ENCODE measurements at regions not wholly inside any gene's neighbourhood (a gene's known extent, or its start where the extent isn't known, plus 50 kb on each side); places are given as distances from the start of the nearest gene placed in this dataset.

DNA sequence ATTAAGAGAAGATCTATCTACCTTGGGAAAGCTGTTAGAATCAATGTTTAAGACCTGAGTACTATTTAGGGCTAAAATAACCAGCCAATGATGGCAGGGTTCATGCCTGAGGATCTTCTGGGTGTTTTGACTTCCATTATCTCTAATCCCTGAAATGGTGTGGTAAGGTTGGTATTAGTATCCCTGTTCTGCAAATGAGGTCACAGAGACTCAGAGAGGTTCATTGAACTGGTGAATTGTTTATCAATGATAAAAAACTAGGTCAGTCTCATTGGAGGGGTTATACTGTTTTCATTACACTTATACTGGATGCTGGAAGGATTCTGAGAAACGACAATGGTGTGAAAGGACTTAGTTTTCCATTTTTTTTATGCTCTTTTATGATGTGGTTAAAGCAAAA lies 264.8 kb downstream of the KLF5 start:
- no peaks in the 10 kb centered on the region for H3K27me3 ChIP-seq (ENCODE audit: insufficient read depth, low read length)
- H3K79me2 ChIP-seq (ENCODE audit: insufficient read depth, low read length), result no peaks in the 10 kb centered on the region
- no peaks in the 10 kb centered on the region for H3K9me2 ChIP-seq (ENCODE audit: insufficient read depth)
- ChIA-PET CTCF (no interaction called here), RAD21 (ENCODE audit: low non-redundant PET in 1 of 2, low total read pairs in 2 of 2, uncharacterized antibody in 2 of 2, unreplicated experiment in 2 of 2) (no interaction called here), POLR2A (no interaction called here)
- no peaks in the 10 kb centered on the region for H3K36me3 ChIP-seq (ENCODE audit: control insufficient read depth in 1 of 2, insufficient read depth in 2 of 2, low read length in 2 of 2)
- TF ChIP-seq TCF7L2 (IDR thresholded peaks at IDR 0.05; ENCODE audit: borderline replicate concordance, extremely low read depth, insufficient read depth, insufficient read length) (no peak), ZNF274 (IDR thresholded peaks at IDR 0.05; ENCODE audit: low read depth, low read length) (no peak), JUND (IDR thresholded peaks at IDR 0.05) (no peak), FOSL1 (IDR thresholded peaks at IDR 0.05; ENCODE audit: low read depth) (no peak), YY1 (IDR thresholded peaks at IDR 0.05; ENCODE audit: extremely low read depth, insufficient replicate concordance, low read depth, low read length) (no peak), SIN3A (IDR thresholded peaks at IDR 0.05; ENCODE audit: low read depth) (no peak)
- no peak for ATAC-seq
- H3K9me3 ChIP-seq (ENCODE audit: control insufficient read depth in 1 of 2, insufficient read depth in 1 of 2, low read depth in 1 of 2, low read length in 2 of 2), result no peaks in the 10 kb centered on the region
- H3K27ac ChIP-seq (ENCODE audit: low read depth, low read length), result no peak overlapping the region
- no peak overlapping the region for H3K4me3 ChIP-seq (replicated peaks in 1 of 2; ENCODE audit: low read depth in 1 of 2, low read length in 2 of 2)
- peaks cover 8 to 27% of the 10 kb centered on the region in 2 experiments for H3K4me1 ChIP-seq (ENCODE audit: control insufficient read depth in 1 of 2, insufficient read depth in 2 of 2, low read length in 2 of 2)
- no peaks in the 10 kb centered on the region for H4K20me1 ChIP-seq (ENCODE audit: insufficient read depth)
- no peak for DNase-seq (ENCODE audit: low read depth, low spot score)
- no peak overlapping the region for H3K9ac ChIP-seq (ENCODE audit: low read length)
- no peak overlapping the region for H3K4me2 ChIP-seq (ENCODE audit: low read length)
- intact Hi-C loops (cut with micrococcal nuclease), result loop anchor here (10.0 kb wide), 1 partner anchor 229 kb away; no protein-coding TSS in a partner anchor
- H2AFZ ChIP-seq (ENCODE audit: low read depth, low read length, poor library complexity, severe bottlenecking), result peak overlapping the region; percentile 79
- BruUV-seq (replicated peaks), result no TSS peak

DNA sequence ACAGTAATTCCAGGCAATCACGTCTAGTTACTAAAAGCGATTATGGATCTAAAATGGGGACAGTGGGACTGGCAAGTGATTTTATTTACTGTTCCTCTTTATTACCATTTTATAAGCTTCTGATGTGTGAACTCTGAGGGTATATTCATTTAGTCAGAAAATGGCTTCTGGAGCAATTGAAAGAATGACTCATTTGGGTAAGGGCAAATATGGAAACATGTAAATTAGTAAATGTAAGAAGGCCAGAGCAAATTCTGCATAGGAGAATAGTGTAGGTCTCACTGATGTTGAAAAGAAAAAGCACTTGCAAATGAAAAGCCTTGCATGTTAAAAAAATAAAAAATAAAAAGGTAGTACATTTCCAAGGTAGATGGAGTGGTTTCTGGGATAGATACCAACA lies 262.2 kb downstream of the KLF5 start:
- H3K27ac ChIP-seq (ENCODE audit: low read depth, low read length), result no peak overlapping the region
- no peaks in the 10 kb centered on the region for H4K20me1 ChIP-seq (ENCODE audit: insufficient read depth)
- peaks cover 3 to 12% of the 10 kb centered on the region in 2 experiments for H3K4me1 ChIP-seq (ENCODE audit: control insufficient read depth in 1 of 2, insufficient read depth in 2 of 2, low read length in 2 of 2)
- H3K36me3 ChIP-seq (ENCODE audit: control insufficient read depth in 1 of 2, insufficient read depth in 2 of 2, low read length in 2 of 2), result no peaks in the 10 kb centered on the region
- RAD21 ChIA-PET (ENCODE audit: low non-redundant PET in 1 of 2, low total read pairs in 2 of 2, uncharacterized antibody in 2 of 2, unreplicated experiment in 2 of 2), result no interaction called here
- CTCF ChIA-PET, result no interaction called here
- no peaks in the 10 kb centered on the region for H3K79me2 ChIP-seq (ENCODE audit: insufficient read depth, low read length)
- H3K4me2 ChIP-seq (ENCODE audit: low read length), result no peak overlapping the region
- no peak overlapping the region for H3K9ac ChIP-seq (ENCODE audit: low read length)
- no peaks in the 10 kb centered on the region for H3K9me2 ChIP-seq (ENCODE audit: insufficient read depth)
- TF ChIP-seq, protein P1, sequence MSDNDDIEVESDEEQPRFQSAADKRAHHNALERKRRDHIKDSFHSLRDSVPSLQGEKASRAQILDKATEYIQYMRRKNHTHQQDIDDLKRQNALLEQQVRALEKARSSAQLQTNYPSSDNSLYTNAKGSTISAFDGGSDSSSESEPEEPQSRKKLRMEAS (IDR thresholded peaks at IDR 0.05), result no peak
- TF ChIP-seq ELF1 (IDR thresholded peaks at IDR 0.05; ENCODE audit: borderline replicate concordance, low read depth), result no peak
- TF ChIP-seq CEBPB (IDR thresholded peaks at IDR 0.05; ENCODE audit: low read depth), result no peak
- no peak for TF ChIP-seq EZH2 (IDR thresholded peaks at IDR 0.05)
- TF ChIP-seq, protein P2, sequence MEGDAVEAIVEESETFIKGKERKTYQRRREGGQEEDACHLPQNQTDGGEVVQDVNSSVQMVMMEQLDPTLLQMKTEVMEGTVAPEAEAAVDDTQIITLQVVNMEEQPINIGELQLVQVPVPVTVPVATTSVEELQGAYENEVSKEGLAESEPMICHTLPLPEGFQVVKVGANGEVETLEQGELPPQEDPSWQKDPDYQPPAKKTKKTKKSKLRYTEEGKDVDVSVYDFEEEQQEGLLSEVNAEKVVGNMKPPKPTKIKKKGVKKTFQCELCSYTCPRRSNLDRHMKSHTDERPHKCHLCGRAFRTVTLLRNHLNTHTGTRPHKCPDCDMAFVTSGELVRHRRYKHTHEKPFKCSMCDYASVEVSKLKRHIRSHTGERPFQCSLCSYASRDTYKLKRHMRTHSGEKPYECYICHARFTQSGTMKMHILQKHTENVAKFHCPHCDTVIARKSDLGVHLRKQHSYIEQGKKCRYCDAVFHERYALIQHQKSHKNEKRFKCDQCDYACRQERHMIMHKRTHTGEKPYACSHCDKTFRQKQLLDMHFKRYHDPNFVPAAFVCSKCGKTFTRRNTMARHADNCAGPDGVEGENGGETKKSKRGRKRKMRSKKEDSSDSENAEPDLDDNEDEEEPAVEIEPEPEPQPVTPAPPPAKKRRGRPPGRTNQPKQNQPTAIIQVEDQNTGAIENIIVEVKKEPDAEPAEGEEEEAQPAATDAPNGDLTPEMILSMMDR (IDR thresholded peaks at IDR 0.05 in 2 of 3, conservative IDR thresholded peaks at IDR 0.05 in 1 of 3; ENCODE audit: borderline replicate concordance in 1 of 3, insufficient read depth in 1 of 3, low read depth in 2 of 3, low read length in 2 of 3), result no peak
- no peak for TF ChIP-seq SRF (IDR thresholded peaks at IDR 0.05; ENCODE audit: low read depth)
- no peak for TF ChIP-seq EZH2phosphoT487 (IDR thresholded peaks at IDR 0.05; ENCODE audit: borderline replicate concordance)
- H3K9me3 ChIP-seq (ENCODE audit: control insufficient read depth in 1 of 2, insufficient read depth in 1 of 2, low read depth in 1 of 2, low read length in 2 of 2), result no peaks in the 10 kb centered on the region
- POLR2A ChIA-PET, result no interaction called here
- DNase-seq (ENCODE audit: low read depth, low spot score), result no peak
- ATAC-seq, result no peak
- no peaks in the 10 kb centered on the region for H3K27me3 ChIP-seq (ENCODE audit: insufficient read depth, low read length)
- H3K4me3 ChIP-seq (replicated peaks in 1 of 2; ENCODE audit: low read depth in 1 of 2, low read length in 2 of 2), result no peak overlapping the region
- BruUV-seq (replicated peaks), result no TSS peak
- H2AFZ ChIP-seq (ENCODE audit: low read depth, low read length, poor library complexity, severe bottlenecking), result no peak overlapping the region
- intact Hi-C loops (cut with micrococcal nuclease), result loop anchor here (10.0 kb wide), 1 partner anchor 226 kb away; no protein-coding TSS in a partner anchor

Data from HCT116 (cell line).